Skeletal muscle satellite cell (primary cell): ENCODE measurements at regions not wholly inside any gene's neighbourhood (a gene's known extent, or its start where the extent isn't known, plus 50 kb on each side); places are given as distances from the start of the nearest gene placed in this dataset.

Source experiments
- H3K27me3 ChIP-seq: 2 replicates; pipeline ENCODE4 v1.7.0; 2013; ENCODE audit warnings: low read length; ENCODE audit not compliant: control insufficient read depth, insufficient read depth
- H3K36me3 ChIP-seq: 2 replicates; pipeline ENCODE4 v1.7.0; 2013; ENCODE audit warnings: mild to moderate bottlenecking, control low read depth, low read length; ENCODE audit not compliant: insufficient read depth
- H3K4me1 ChIP-seq: 2 replicates; pipeline ENCODE4 v1.7.0; 2013; ENCODE audit warnings: low read length; ENCODE audit not compliant: control insufficient read depth, insufficient read depth
- H3K4me2 ChIP-seq: 2 replicates; pipeline ENCODE4 v1.7.0; 2013; ENCODE audit warnings: mild to moderate bottlenecking, low read length
- H3K4me3 ChIP-seq: 2 replicates; pipeline ENCODE4 v1.7.0; 2013; ENCODE audit warnings: low read length
- H3K9ac ChIP-seq: 2 replicates; pipeline ENCODE4 v1.7.0; 2013; ENCODE audit warnings: mild to moderate bottlenecking, low read depth, low read length, moderate library complexity
- H3K9me3 ChIP-seq: replicated peaks from 2 replicates; pipeline ENCODE4 v1.7.0; 2013; ENCODE audit warnings: mild to moderate bottlenecking, control low read depth, low read length

GRCh38 chr12:98388126-98388525, 127.3 kb upstream of the TMPO start:
- peaks cover 51% of the 10 kb centered on the region for H3K27me3 ChIP-seq
- H3K4me3 ChIP-seq = no peak overlapping the region
- no peaks in the 10 kb centered on the region for H3K4me1 ChIP-seq
- no peak overlapping the region for H3K9ac ChIP-seq
- H3K4me2 ChIP-seq = no peak overlapping the region
- H3K36me3 ChIP-seq = no peaks in the 10 kb centered on the region
- no peaks in the 10 kb centered on the region for H3K9me3 ChIP-seq

DNA sequence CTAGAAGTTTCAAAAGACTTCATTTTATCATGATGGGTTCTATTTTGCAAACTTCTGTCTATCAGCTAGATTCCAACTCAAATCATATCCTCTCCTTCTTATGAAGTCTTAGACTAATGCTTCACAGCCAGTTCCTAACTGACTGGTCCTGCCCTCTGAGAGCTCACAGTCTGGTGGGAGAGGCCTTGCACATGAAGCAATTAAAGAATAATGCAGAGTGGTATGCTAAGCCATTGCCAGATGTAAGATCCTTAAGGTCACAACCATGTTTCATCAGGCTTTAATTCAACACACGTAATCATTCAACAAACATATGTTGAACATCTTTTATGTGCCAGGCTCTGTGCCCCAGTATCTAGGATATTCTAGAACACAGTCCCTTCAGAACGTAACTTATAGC, 125.8 kb upstream of the TMPO start:
- no peaks in the 10 kb centered on the region for H3K9me3 ChIP-seq
- H3K4me1 ChIP-seq = no peaks in the 10 kb centered on the region
- no peak overlapping the region for H3K4me2 ChIP-seq
- H3K4me3 ChIP-seq = no peak overlapping the region
- peaks cover 48% of the 10 kb centered on the region for H3K27me3 ChIP-seq
- no peaks in the 10 kb centered on the region for H3K36me3 ChIP-seq
- H3K9ac ChIP-seq = no peak overlapping the region

GRCh38 chr12:98397323-98398105, 117.9 kb upstream of the TMPO start:
- peak overlapping the region; percentile 88 for H3K4me2 ChIP-seq
- H3K27me3 ChIP-seq = peaks cover 5% of the 10 kb centered on the region
- H3K9me3 ChIP-seq = no peaks in the 10 kb centered on the region
- peak overlapping the region; percentile 48 for H3K9ac ChIP-seq
- H3K36me3 ChIP-seq = no peaks in the 10 kb centered on the region
- peak overlapping the region; percentile 65 for H3K4me3 ChIP-seq
- peaks cover 22% of the 10 kb centered on the region for H3K4me1 ChIP-seq

GRCh38 chr12:98399532-98399931, 115.9 kb upstream of the TMPO start:
- H3K9ac ChIP-seq = no peak overlapping the region
- no peaks in the 10 kb centered on the region for H3K9me3 ChIP-seq
- H3K4me1 ChIP-seq = peaks cover 22% of the 10 kb centered on the region
- peak overlapping the region; percentile 1 for H3K4me2 ChIP-seq
- no peaks in the 10 kb centered on the region for H3K36me3 ChIP-seq
- H3K27me3 ChIP-seq = no peaks in the 10 kb centered on the region
- no peak overlapping the region for H3K4me3 ChIP-seq

- no peak overlapping the region for H3K4me2 ChIP-seq
- H3K36me3 ChIP-seq = no peaks in the 10 kb centered on the region
- no peaks in the 10 kb centered on the region for H3K9me3 ChIP-seq
- H3K9ac ChIP-seq = no peak overlapping the region
- no peaks in the 10 kb centered on the region for H3K27me3 ChIP-seq
- peaks cover 22% of the 10 kb centered on the region for H3K4me1 ChIP-seq
- H3K4me3 ChIP-seq = no peak overlapping the region
These were observed 114.0 kb upstream of the TMPO start for GRCh38 chr12:98401427-98401826.

- H3K4me3 ChIP-seq = no peak overlapping the region
These were observed 113.3 kb upstream of the TMPO start for GRCh38 chr12:98402091-98402490.

GRCh38 chr12:98402671-98403070, 112.7 kb upstream of the TMPO start:
- Histone ChIP-seq H3K27me3 (no peaks in the 10 kb centered on the region), H3K9ac (no peak overlapping the region), H3K9me3 (no peaks in the 10 kb centered on the region), H3K4me3 (no peak overlapping the region), H3K4me2 (no peak overlapping the region), H3K36me3 (no peaks in the 10 kb centered on the region), H3K4me1 (peaks cover 17% of the 10 kb centered on the region)

More at GRCh38 chr12:98402091-98402490, 113.3 kb upstream of the TMPO start:
- H3K36me3 ChIP-seq = no peaks in the 10 kb centered on the region
- no peaks in the 10 kb centered on the region for H3K9me3 ChIP-seq
- H3K9ac ChIP-seq = no peak overlapping the region
- no peak overlapping the region for H3K4me2 ChIP-seq
- peaks cover 20% of the 10 kb centered on the region for H3K4me1 ChIP-seq
- no peaks in the 10 kb centered on the region for H3K27me3 ChIP-seq

GRCh38 chr12:98403385-98403784, 112.0 kb upstream of the TMPO start:
- no peak overlapping the region for H3K9ac ChIP-seq
- H3K4me1 ChIP-seq = peaks cover 17% of the 10 kb centered on the region

DNA sequence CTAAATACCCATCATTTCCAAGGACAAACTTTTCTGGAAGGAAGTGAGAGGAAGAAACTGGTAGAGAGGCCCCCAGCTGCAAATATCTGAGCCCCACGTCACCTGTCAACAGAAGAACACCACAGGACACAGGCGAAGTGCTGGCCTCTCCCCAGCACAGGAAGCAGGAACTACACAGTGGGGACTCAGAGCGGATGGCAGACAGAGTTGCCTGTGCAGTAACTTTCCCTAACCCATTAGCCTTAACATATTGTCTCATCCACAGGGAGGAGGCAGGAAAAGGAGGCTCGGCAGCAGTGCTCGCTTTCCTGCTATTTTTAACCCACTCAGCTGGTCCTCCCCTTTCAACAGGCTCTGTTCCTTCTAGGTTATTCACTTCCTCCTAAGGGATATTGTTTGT, 111.5 kb upstream of the TMPO start:
- H3K4me2 ChIP-seq = no peak overlapping the region
- H3K27me3 ChIP-seq = no peaks in the 10 kb centered on the region
- H3K36me3 ChIP-seq = no peaks in the 10 kb centered on the region
- H3K4me1 ChIP-seq = peaks cover 17% of the 10 kb centered on the region
- H3K4me3 ChIP-seq = no peak overlapping the region
- H3K9me3 ChIP-seq = no peaks in the 10 kb centered on the region
- no peak overlapping the region for H3K9ac ChIP-seq

More at GRCh38 chr12:98403385-98403784, 112.0 kb upstream of the TMPO start:
- Histone ChIP-seq H3K27me3 (no peaks in the 10 kb centered on the region), H3K4me3 (no peak overlapping the region), H3K36me3 (no peaks in the 10 kb centered on the region), H3K9me3 (no peaks in the 10 kb centered on the region), H3K4me2 (no peak overlapping the region)

- H3K4me1 ChIP-seq = peaks cover 6% of the 10 kb centered on the region
These were observed 109.5 kb upstream of the TMPO start for GRCh38 chr12:98405805-98406366.

GRCh38 chr12:98406378-98406777, 109.0 kb upstream of the TMPO start:
- Histone ChIP-seq H3K9me3 (no peaks in the 10 kb centered on the region), H3K4me2 (no peak overlapping the region), H3K27me3 (no peaks in the 10 kb centered on the region), H3K9ac (no peak overlapping the region), H3K4me3 (no peak overlapping the region), H3K4me1 (peaks cover 6% of the 10 kb centered on the region), H3K36me3 (no peaks in the 10 kb centered on the region)

More at GRCh38 chr12:98405805-98406366, 109.5 kb upstream of the TMPO start:
- no peaks in the 10 kb centered on the region for H3K27me3 ChIP-seq
- H3K36me3 ChIP-seq = no peaks in the 10 kb centered on the region
- H3K9ac ChIP-seq = no peak overlapping the region
- H3K4me2 ChIP-seq = no peak overlapping the region
- H3K4me3 ChIP-seq = no peak overlapping the region
- no peaks in the 10 kb centered on the region for H3K9me3 ChIP-seq

DNA sequence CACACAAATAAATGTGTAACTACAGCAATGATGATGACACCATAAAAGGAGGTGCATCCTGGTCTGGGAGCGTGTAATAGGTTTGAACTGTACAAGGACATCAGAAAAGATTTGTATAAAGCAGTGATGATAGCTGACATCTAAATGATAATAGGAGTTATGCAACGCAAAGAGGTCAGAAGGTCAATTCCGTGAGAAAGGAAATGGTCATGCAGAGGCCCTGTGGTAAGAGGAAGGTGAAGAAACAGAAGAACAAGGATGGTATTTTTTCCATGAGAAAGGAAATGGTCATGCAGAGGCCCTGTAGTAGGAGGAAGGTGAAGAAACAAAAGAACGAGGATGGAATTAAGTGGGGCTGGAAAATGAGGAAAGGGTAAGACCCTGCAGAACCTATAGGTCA, 106.7 kb upstream of the TMPO start:
- H3K36me3 ChIP-seq = no peaks in the 10 kb centered on the region
- H3K4me1 ChIP-seq = no peaks in the 10 kb centered on the region

More for the DNA sequence above, 106.7 kb upstream of the TMPO start:
- H3K4me2 ChIP-seq = no peak overlapping the region
- H3K9ac ChIP-seq = no peak overlapping the region
- H3K9me3 ChIP-seq = no peaks in the 10 kb centered on the region
- no peaks in the 10 kb centered on the region for H3K27me3 ChIP-seq
- H3K4me3 ChIP-seq = no peak overlapping the region
